ENCODE measurements at regions not wholly inside any gene's neighbourhood (a gene's known extent, or its start where the extent isn't known, plus 50 kb on each side); places are given as distances from the start of the nearest gene placed in this dataset.

DNA sequence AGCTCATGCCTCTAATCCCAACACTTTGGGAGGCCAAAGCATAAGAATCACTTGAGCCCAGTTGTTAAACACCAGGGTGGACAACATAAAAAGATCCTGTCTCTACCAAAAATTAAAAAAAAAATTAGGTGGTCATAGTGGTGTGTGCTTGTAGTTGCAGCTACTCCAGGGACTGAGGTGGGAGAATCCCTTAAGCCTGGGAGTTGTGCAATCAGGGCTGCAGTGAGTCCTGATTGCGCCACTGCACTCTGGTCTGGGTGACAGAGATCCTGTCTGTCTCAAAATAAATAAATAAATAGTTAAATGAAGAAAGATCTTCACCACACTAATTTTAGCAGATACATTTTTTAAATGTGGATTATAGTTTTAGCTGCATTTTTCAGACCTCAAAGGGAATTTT is 433.2 kb downstream of the MAT2B start:
- H3K4me3 ChIP-seq (ENCODE audit: low read depth, low read length), result no peak overlapping the region
- TF ChIP-seq, protein P1, sequence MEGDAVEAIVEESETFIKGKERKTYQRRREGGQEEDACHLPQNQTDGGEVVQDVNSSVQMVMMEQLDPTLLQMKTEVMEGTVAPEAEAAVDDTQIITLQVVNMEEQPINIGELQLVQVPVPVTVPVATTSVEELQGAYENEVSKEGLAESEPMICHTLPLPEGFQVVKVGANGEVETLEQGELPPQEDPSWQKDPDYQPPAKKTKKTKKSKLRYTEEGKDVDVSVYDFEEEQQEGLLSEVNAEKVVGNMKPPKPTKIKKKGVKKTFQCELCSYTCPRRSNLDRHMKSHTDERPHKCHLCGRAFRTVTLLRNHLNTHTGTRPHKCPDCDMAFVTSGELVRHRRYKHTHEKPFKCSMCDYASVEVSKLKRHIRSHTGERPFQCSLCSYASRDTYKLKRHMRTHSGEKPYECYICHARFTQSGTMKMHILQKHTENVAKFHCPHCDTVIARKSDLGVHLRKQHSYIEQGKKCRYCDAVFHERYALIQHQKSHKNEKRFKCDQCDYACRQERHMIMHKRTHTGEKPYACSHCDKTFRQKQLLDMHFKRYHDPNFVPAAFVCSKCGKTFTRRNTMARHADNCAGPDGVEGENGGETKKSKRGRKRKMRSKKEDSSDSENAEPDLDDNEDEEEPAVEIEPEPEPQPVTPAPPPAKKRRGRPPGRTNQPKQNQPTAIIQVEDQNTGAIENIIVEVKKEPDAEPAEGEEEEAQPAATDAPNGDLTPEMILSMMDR (IDR thresholded peaks at IDR 0.05; ENCODE audit: control insufficient read depth, extremely low read depth, insufficient read depth), result no peak
- no peak for DNase-seq (ENCODE audit: low read depth)

DNA sequence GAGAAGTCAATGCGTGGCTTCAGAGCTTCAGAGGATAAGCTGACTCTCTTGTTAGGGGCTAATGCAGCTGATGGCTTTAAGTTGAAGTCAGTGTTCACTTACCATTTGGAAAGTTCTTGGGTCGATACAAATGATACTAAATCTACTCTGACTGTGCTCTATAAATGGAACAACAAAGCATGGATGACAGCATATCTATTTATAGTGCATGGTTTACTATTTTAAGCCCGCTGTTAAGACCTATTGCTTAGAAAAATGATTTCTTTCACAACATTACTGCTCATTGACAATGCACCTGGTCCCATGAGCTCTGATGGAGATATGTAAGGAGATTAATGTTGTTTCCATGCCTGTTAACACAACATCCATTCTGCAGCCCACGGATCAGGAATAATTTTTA is 435.7 kb downstream of the MAT2B start:
- H3K4me3 ChIP-seq (ENCODE audit: low read depth, low read length), result no peak overlapping the region
- TF ChIP-seq, protein P1 (IDR thresholded peaks at IDR 0.05; ENCODE audit: control insufficient read depth, extremely low read depth, insufficient read depth), result no peak
- DNase-seq (ENCODE audit: low read depth), result no peak

DNA sequence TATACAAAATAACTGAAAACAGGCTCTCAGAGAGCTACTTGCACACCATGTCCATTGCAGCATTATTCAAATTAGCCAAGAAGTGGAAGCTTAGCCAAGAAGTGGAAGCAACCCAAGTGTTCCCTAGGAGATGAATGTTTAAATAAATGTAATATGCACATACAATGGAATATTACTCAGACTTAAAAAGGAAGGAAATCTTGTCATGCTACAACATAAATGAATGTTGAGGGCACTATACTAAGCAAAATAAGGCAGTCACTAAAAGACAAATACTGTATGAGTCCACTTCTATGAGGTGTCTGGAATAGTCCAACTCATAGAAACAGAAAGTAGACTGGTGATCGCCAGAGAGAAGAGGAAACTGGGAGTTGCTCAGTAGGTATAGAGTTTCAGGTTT is 438.1 kb downstream of the MAT2B start:
- TF ChIP-seq, protein P1 (IDR thresholded peaks at IDR 0.05; ENCODE audit: control insufficient read depth, extremely low read depth, insufficient read depth), result no peak
- no peak overlapping the region for H3K4me3 ChIP-seq (ENCODE audit: low read depth, low read length)
- DNase-seq (ENCODE audit: low read depth), result no peak

DNA sequence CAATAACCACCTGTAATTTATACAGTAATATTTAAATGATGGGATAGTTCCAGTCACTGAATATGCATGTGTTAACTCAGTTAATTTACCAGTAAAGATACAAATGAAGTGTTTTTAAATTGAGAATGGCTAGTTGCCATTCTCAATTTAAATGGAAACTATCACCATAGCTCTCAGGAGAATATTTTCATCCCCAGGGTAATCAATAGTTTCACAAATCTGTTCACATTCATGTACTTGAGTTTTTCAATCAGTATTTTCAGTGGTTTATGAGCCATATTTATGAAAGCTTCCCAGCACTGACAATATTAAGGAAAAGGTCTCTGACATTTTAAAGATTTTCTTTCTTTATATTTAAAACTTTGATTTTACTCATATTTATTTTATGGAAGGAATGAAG is 439.3 kb downstream of the MAT2B start:
- no peak overlapping the region for H3K4me3 ChIP-seq (ENCODE audit: low read depth, low read length)
- TF ChIP-seq, protein P1 (IDR thresholded peaks at IDR 0.05; ENCODE audit: control insufficient read depth, extremely low read depth, insufficient read depth), result no peak
- DNase-seq (ENCODE audit: low read depth), result no peak

- TF ChIP-seq, protein P1 (IDR thresholded peaks at IDR 0.05; ENCODE audit: control insufficient read depth, extremely low read depth, insufficient read depth), result no peak
- H3K4me3 ChIP-seq (ENCODE audit: low read depth, low read length), result no peak overlapping the region
- no peak for DNase-seq (ENCODE audit: low read depth)
Observed at GRCh38 chr5:163947848-163948666, 442.6 kb downstream of the MAT2B start.

GRCh38 chr5:163950248-163950647 is 444.8 kb downstream of the MAT2B start:
- TF ChIP-seq, protein P1 (IDR thresholded peaks at IDR 0.05; ENCODE audit: control insufficient read depth, extremely low read depth, insufficient read depth), result no peak
- H3K4me3 ChIP-seq (ENCODE audit: low read depth, low read length), result no peak overlapping the region
- no peak for DNase-seq (ENCODE audit: low read depth)

DNA sequence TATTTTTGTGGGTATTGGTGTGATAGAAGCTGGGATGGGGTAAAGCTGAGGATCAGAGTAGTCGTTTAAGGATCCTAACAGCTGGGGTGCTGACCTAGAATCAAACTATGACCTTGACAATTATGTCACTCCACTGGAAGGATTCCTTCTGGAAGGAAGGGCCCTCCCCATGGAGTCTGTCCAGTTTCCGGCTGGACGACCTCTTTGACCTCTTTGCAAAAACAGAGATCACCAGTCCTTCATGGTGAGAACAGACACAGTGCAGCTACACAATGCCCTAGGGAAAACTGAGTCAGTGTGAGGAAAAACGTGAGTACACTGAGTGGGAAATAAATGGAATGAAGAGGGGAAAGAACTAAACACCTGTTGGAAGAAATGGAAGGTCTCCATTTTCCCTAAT is 445.6 kb downstream of the MAT2B start:
- TF ChIP-seq, protein P1 (IDR thresholded peaks at IDR 0.05; ENCODE audit: control insufficient read depth, extremely low read depth, insufficient read depth), result no peak
- no peak overlapping the region for H3K4me3 ChIP-seq (ENCODE audit: low read depth, low read length)
- DNase-seq (ENCODE audit: low read depth), result no peak

Measured in LNCaP clone FGC (cell line).